Upper lobe of left lung (tissue), 6 donors: ENCODE measurements at regions not wholly inside any gene's neighbourhood (a gene's known extent, or its start where the extent isn't known, plus 50 kb on each side); places are given as distances from the start of the nearest gene placed in this dataset.

Source experiments
- ATAC-seq, 2 donors: fragments of 200-7000 bp; cut with Tn5 transposase; one replicate each; pipeline ENCODE4 v1.9.1; 2022; ENCODE audit warnings: mild to moderate bottlenecking in 2 of 2, moderate library complexity in 2 of 2; ENCODE audit not compliant: low FRiP score in 2 of 2
- DNase-seq, 2 donors: peaks; one replicate each; pipeline ENCODE4 v3.0.0-alpha.2; 2019 to 2020
- H3K27ac ChIP-seq, 4 donors: fragments of 200-600 bp; sonication (generic); one replicate each; pipeline ENCODE4 v1.5.1; 2016 to 2019
- H3K27me3 ChIP-seq, 4 donors: fragments of 200-600 bp; sonication (generic); one replicate each; pipeline ENCODE4 v1.5.1; 2017 to 2019
- H3K36me3 ChIP-seq, 4 donors: fragments of 200-600 bp; sonication (generic); one replicate each; pipeline ENCODE4 v1.5.1; 2016 to 2019
- H3K4me1 ChIP-seq, 4 donors: fragments of 200-600 bp; sonication (generic); one replicate each; pipeline ENCODE4 v1.5.1; 2018 to 2019
- H3K4me3 ChIP-seq, 4 donors: fragments of 200-600 bp; sonication (generic); one replicate each; pipeline ENCODE4 v1.5.1; 2017 to 2019; ENCODE audit warnings: mild to moderate bottlenecking in 2 of 4, moderate library complexity in 1 of 4
- H3K9me3 ChIP-seq, 4 donors: fragments of 200-600 bp; sonication (generic); one replicate each; pipeline ENCODE4 v1.5.1; 2018 to 2019
- EP300 ChIP-seq, 4 donors: sonication (generic); formaldehyde crosslinking; IDR thresholded peaks; one replicate each; pipeline ENCODE4 v1.5.1; 2017; ENCODE audit warnings: antibody characterized with exemption in 4 of 4, control low read depth in 2 of 4
- POLR2A ChIP-seq, 4 donors: fragments of 450-650 bp; IDR thresholded peaks; one replicate each; pipeline ENCODE4 v1.5.1; 2016 to 2017; ENCODE audit warnings: antibody characterized with exemption in 4 of 4, mild to moderate bottlenecking in 2 of 4
- POLR2AphosphoS5 ChIP-seq, 2 donors: sonication (generic); formaldehyde crosslinking; IDR thresholded peaks; one replicate each; pipeline ENCODE4 v1.5.1; 2017; ENCODE audit warnings: antibody characterized with exemption in 2 of 2
- WGBS, 2 donors: methylation state at CpG; one replicate each; pipeline ENCODE4 v1.1.5; 2017 to 2018; 5-methylcytosine and 5-hydroxymethylcytosine counted together
- TF ChIP-seq, protein P1 (sequence below), 6 experiments: fragments of 450-650 bp in 4 of 6; fragments of 200-600 bp in 2 of 6; sonication (generic) in 2 of 6; IDR thresholded peaks; one replicate each; pipeline ENCODE4 v1.5.1; 2016 to 2019; ENCODE audit warnings: antibody characterized with exemption in 6 of 6
- donor health status: DM: no; HTN: no; CAD: no; lungs with moderate emphysema.
- donor health status: DM: no; HTN: yes; CAD: no; lungs with severe emphysema.

DNA sequence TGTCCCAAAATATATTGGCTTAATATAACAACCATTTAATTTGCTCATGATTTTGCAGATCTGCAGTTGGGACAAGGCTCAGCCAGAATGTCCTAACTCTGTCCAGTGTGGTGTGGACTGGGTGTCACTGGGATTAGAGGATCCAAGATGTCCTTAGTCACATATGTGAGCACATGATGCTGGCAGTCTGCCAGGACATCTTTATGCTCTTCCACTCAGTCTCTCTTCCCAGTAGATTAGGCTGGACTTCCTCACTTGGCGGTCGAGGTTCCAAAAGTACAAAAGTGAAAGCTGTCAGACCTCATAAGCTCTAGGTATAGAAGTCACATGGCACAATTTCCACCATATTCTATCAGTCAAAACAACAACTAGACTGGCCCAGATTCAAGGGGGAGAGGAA lies 167.9 kb upstream of the NTF3 start:
- ATAC-seq (no peak), DNase-seq (no peak)
- Histone ChIP-seq H3K36me3 (no peaks in the 10 kb centered on the region), H3K4me1 (peaks cover 0 to 2% (median 0%) of the 10 kb centered on the region in 4 donors), H3K27ac (no peak overlapping the region), H3K27me3 (no peaks in the 10 kb centered on the region), H3K9me3 (no peaks in the 10 kb centered on the region), H3K4me3 (no peak overlapping the region)
- WGBS, 2 donors: 48 to 65% methylated on average over 2 of the region's 2 CpGs
- no peak for TF ChIP-seq POLR2AphosphoS5 (IDR thresholded peaks at IDR 0.05)
- TF ChIP-seq EP300 (IDR thresholded peaks at IDR 0.05): no peak
- TF ChIP-seq POLR2A (IDR thresholded peaks at IDR 0.05): no peak
- TF ChIP-seq, protein P1, sequence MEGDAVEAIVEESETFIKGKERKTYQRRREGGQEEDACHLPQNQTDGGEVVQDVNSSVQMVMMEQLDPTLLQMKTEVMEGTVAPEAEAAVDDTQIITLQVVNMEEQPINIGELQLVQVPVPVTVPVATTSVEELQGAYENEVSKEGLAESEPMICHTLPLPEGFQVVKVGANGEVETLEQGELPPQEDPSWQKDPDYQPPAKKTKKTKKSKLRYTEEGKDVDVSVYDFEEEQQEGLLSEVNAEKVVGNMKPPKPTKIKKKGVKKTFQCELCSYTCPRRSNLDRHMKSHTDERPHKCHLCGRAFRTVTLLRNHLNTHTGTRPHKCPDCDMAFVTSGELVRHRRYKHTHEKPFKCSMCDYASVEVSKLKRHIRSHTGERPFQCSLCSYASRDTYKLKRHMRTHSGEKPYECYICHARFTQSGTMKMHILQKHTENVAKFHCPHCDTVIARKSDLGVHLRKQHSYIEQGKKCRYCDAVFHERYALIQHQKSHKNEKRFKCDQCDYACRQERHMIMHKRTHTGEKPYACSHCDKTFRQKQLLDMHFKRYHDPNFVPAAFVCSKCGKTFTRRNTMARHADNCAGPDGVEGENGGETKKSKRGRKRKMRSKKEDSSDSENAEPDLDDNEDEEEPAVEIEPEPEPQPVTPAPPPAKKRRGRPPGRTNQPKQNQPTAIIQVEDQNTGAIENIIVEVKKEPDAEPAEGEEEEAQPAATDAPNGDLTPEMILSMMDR (IDR thresholded peaks at IDR 0.05): no peak

DNA sequence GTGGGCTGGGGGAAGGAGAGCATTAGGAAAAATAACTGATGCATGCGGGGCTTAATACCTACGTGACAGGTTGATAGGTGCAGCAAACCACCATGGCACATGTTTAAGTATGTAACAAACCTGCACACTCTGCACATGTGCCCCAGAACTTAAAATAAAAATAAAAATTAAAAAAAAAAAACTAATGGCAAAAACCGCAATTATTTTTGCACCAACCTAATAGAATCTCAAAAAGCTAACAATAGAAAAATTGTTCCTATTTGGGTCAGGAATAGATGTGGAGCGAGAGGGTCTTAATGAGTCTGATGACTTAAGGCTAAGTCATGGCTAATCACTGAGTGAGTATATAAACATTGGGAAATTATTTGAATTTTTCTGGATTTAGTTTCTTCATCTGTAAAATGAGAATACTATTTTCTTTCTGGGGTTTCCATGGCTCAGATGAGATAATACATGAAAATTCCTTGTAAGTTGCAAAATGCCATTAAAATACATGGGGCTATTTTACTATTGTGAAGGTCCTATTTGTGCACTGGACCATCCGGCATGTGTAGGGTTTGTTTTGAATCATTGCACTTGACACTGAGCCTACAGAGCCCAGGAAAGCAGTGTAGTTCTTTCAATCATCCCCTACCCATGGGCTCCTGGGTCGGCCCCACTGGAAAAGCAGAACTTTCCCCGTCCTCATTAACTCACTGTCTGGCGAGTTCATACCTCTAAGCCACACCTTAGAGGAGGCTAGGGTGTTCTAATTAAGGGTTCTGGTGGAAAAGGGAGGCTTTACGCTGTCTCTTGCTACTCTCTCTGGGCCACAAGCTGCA lies 164.1 kb upstream of the NTF3 start:
- Histone ChIP-seq H3K36me3 (no peaks in the 10 kb centered on the region), H3K27ac (no peak overlapping the region), H3K27me3 (no peaks in the 10 kb centered on the region), H3K4me3 (no peak overlapping the region), H3K9me3 (no peaks in the 10 kb centered on the region), H3K4me1 (no peaks in the 10 kb centered on the region)
- WGBS, 2 donors: 88 to 91% methylated on average over 9 of the region's 9 CpGs
- ATAC-seq: no peak
- no peak for DNase-seq
- TF ChIP-seq, protein P1 (IDR thresholded peaks at IDR 0.05): no peak
- TF ChIP-seq POLR2AphosphoS5 (IDR thresholded peaks at IDR 0.05): no peak
- no peak for TF ChIP-seq EP300 (IDR thresholded peaks at IDR 0.05)
- TF ChIP-seq POLR2A (IDR thresholded peaks at IDR 0.05): no peak

DNA sequence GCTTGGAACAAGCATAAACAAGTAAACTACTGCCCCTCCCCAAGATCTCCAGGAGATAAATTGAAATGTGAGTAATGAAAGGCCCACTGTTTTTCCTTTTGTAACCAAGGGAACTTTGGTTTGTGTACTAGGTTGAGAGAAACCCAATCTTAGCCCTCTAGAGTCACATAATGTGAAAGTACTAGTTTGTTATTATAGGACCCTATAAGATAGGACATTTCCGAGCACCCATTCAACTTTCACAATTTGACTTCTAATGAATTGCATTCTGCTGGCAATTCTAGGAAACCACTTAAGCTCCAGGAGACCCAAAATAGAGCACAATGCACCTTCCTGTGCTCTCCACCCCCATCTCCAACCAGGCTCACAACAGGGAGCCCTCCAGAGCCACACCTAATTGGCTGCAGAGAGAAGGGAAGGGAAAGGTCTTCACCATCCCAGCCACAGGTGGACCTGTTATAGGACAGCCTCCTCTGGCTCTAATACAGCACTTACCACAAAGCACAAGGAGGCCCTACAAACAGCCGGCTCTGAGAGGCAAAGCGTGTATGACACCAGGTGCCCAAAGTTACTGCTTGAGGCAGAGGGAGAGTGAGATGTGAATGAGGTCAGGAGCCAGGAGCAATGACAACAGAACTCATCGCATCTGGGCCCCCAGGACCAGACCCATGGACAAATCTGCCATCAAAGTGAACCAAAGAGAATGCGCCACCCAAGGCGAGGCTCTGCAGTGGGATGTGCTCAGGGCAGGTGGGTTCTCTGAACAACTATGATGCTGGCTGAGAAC lies 163.3 kb upstream of the NTF3 start:
- Histone ChIP-seq H3K4me1 (no peaks in the 10 kb centered on the region), H3K27me3 (no peaks in the 10 kb centered on the region), H3K27ac (no peak overlapping the region), H3K9me3 (no peaks in the 10 kb centered on the region), H3K36me3 (no peaks in the 10 kb centered on the region), H3K4me3 (no peak overlapping the region)
- 83 to 89% methylated on average over 6 of the region's 6 CpGs for WGBS, 2 donors
- DNase-seq (no peak), ATAC-seq (no peak)
- no peak for TF ChIP-seq POLR2AphosphoS5 (IDR thresholded peaks at IDR 0.05)
- no peak for TF ChIP-seq POLR2A (IDR thresholded peaks at IDR 0.05)
- TF ChIP-seq, protein P1 (IDR thresholded peaks at IDR 0.05): no peak
- no peak for TF ChIP-seq EP300 (IDR thresholded peaks at IDR 0.05)

DNA sequence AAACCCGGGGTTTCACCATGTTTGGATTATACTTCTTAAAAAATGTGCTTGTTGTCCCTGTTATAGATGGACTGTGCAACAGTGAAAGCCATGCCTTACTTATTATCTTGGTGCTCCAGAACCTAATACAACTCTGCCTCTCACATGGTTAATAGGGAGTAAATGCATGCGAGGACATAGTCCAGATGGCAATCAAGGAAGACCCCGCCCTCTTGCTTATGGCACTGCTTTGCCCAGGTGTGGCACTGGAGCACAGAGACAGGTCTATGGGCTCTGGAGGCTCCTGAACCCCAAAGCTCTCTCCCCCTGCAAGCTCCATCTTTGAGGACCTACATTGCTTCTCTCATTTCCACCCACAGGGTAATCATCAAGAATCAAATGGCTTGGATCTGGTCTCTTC lies 162.1 kb upstream of the NTF3 start:
- no peak for ATAC-seq
- DNase-seq: no peak
- Histone ChIP-seq H3K27ac (no peak overlapping the region), H3K9me3 (no peaks in the 10 kb centered on the region), H3K27me3 (no peaks in the 10 kb centered on the region), H3K36me3 (no peaks in the 10 kb centered on the region), H3K4me1 (no peaks in the 10 kb centered on the region), H3K4me3 (no peak overlapping the region)
- TF ChIP-seq, protein P1 (IDR thresholded peaks at IDR 0.05): no peak
- TF ChIP-seq EP300 (IDR thresholded peaks at IDR 0.05) (no peak), POLR2A (IDR thresholded peaks at IDR 0.05) (no peak), POLR2AphosphoS5 (IDR thresholded peaks at IDR 0.05) (no peak)
- WGBS, 2 donors: 79 to 88% methylated on average over 3 of the region's 3 CpGs
